Thoracic aorta (tissue), 2 donors: ENCODE measurements at regions not wholly inside any gene's neighbourhood (a gene's known extent, or its start where the extent isn't known, plus 50 kb on each side); places are given as distances from the start of the nearest gene placed in this dataset.

Experiments
- ATAC-seq: fragments of 150-250 bp; one replicate; pipeline ENCODE4 v1.8.0; 2017; ENCODE audit warnings: low read depth; ENCODE audit not compliant: insufficient number of reproducible peaks, low FRiP score
- DNase-seq: peaks from one replicate; pipeline ENCODE4 v3.0.0-alpha.2; 2020; ENCODE audit warnings: low spot score
- H3K27ac ChIP-seq, 2 donors: fragments of 200-600 bp; sonication (generic); 1 replicate in 1 of 2; 2 replicates in 1 of 2; pipeline ENCODE4 v1.5.1; 2016; ENCODE audit warnings: mild to moderate bottlenecking in 2 of 2, moderate library complexity in 2 of 2
- H3K27me3 ChIP-seq: fragments of 200-600 bp; sonication (generic); replicated peaks from 2 replicates; pipeline ENCODE4 v1.6.0; 2016; ENCODE audit warnings: mild to moderate bottlenecking; ENCODE audit not compliant: insufficient read depth
- H3K36me3 ChIP-seq: fragments of 200-600 bp; sonication (generic); one replicate; pipeline ENCODE4 v1.5.1; 2016
- H3K4me1 ChIP-seq, 2 donors: fragments of 200-600 bp; sonication (generic); 1 replicate in 1 of 2; 2 replicates in 1 of 2; pipeline versions ENCODE4 v1.5.1 to v1.6.0; 2016; ENCODE audit warnings: low read depth in 2 of 2, mild to moderate bottlenecking in 1 of 2; ENCODE audit not compliant: control insufficient read depth in 1 of 2
- H3K4me3 ChIP-seq: fragments of 200-600 bp; sonication (generic); 2 replicates; pipeline ENCODE4 v1.5.1; 2016; ENCODE audit warnings: mild to moderate bottlenecking
- H3K9me3 ChIP-seq: fragments of 200-600 bp; sonication (generic); 2 replicates; pipeline ENCODE4 v1.5.1; 2016
- TF ChIP-seq, protein P1 (sequence below): fragments of 200-600 bp; sonication (generic); IDR thresholded peaks from one replicate; pipeline ENCODE4 v1.5.1; 2019; ENCODE audit warnings: antibody characterized with exemption

DNA sequence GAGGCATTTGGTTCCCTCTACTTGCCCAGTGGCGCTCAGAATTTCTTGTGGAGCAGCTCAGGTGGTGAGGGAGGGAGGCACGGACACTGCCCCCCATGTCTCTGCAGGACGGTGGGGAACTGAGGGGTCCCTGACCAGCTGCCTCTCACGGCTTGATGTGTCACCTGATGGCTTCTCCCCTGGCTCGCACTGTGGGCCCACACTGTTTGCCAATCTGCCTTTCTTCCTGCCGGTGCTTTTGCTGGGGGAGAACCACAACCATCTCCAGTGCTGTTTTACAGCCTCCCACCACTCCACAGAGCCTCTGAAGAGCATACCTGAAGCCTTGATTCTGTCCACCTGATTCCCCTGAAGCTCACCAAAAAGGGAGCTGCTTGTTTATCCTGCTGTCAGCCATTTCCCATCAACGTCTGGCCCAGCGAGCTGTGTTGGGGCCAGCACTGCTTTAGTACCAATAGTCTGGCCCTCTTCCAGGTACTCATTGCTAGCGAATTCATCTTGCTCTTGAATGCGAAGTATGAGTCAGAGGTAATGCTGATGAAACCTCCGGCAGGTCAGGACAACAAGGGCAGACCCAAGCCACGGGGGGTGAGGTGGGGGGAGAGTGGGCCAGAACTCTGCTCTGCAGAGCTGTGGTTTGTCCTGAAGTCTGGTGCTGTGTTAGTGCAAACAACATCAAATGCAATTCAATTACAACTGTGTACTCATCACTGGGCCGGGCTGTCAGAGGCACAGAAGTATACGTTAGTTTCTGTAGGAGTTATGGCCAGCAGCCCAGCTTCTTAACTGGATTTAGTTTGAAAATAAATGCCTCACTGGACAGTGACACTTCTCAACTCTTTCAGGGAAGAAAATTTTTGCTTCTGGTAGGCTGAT lies 208.3 kb upstream of the JADE1 start:
- TF ChIP-seq, protein P1, sequence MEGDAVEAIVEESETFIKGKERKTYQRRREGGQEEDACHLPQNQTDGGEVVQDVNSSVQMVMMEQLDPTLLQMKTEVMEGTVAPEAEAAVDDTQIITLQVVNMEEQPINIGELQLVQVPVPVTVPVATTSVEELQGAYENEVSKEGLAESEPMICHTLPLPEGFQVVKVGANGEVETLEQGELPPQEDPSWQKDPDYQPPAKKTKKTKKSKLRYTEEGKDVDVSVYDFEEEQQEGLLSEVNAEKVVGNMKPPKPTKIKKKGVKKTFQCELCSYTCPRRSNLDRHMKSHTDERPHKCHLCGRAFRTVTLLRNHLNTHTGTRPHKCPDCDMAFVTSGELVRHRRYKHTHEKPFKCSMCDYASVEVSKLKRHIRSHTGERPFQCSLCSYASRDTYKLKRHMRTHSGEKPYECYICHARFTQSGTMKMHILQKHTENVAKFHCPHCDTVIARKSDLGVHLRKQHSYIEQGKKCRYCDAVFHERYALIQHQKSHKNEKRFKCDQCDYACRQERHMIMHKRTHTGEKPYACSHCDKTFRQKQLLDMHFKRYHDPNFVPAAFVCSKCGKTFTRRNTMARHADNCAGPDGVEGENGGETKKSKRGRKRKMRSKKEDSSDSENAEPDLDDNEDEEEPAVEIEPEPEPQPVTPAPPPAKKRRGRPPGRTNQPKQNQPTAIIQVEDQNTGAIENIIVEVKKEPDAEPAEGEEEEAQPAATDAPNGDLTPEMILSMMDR, result no peak
- peaks cover 12 to 37% of the 10 kb centered on the region in 2 donors for H3K4me1 ChIP-seq
- ATAC-seq (peak; percentile 86), DNase-seq (peak; percentile 43)
- H3K27ac ChIP-seq, result peak overlapping the region in 1 of 2 donors; percentile 34
- H3K9me3 ChIP-seq, result no peaks in the 10 kb centered on the region
- H3K27me3 ChIP-seq, result no peaks in the 10 kb centered on the region
- H3K36me3 ChIP-seq, result no peaks in the 10 kb centered on the region
- H3K4me3 ChIP-seq, result no peak overlapping the region

DNA sequence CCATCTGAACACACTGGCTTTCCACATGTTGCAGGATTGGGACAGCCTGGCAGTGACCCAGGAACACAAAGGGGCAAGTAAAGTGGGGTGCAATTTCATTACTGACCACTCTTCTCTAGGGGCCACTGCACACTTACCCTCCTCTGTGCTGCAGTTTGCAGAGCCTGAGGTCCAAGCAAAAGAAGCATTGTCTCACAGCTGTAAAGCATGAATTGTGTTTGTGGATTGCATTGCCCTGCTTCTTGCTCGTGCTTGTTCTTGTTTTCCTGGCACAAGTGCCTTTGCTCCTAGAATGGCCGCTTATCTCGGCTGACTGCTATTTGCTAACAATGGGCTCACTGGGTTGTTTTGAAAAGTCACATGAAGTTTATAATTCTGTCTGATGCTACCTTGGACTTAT lies 209.1 kb upstream of the JADE1 start:
- Histone ChIP-seq H3K36me3 (no peaks in the 10 kb centered on the region), H3K4me1 (peaks cover 12 to 31% of the 10 kb centered on the region in 2 donors), H3K27ac (peak overlapping the region in 1 of 2 donors; percentile 34), H3K4me3 (no peak overlapping the region), H3K27me3 (no peaks in the 10 kb centered on the region), H3K9me3 (no peaks in the 10 kb centered on the region)
- ATAC-seq (no peak), DNase-seq (no peak)
- TF ChIP-seq, protein P1, result no peak

DNA sequence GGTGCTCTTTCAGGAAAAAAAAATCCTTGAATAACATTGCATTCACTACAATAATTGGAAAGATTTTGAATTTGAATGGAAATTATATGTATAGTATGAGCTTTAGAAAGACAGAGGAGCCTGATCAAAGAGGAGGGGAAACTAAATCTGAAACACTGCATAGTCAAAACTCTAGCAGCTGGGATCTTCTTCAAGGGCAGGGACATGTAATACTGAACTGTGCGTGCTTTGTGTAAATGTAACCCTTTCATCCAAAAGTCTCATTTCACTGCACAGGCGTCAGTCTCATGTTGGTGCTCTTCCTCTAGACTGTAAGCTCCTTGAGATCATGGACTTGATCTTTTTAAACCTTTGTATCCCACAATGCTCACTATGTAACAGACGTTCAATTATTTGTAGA lies 212.0 kb upstream of the JADE1 start:
- H3K4me3 ChIP-seq, result no peak overlapping the region
- no peak for DNase-seq
- H3K27me3 ChIP-seq, result no peaks in the 10 kb centered on the region
- no peaks in the 10 kb centered on the region for H3K36me3 ChIP-seq
- ATAC-seq, result no peak
- TF ChIP-seq, protein P1, result no peak
- no peak overlapping the region for H3K27ac ChIP-seq
- H3K4me1 ChIP-seq, result peaks cover 12 to 31% of the 10 kb centered on the region in 2 donors
- H3K9me3 ChIP-seq, result no peaks in the 10 kb centered on the region

GRCh38 chr4:128596853-128597252 lies 212.6 kb upstream of the JADE1 start:
- no peaks in the 10 kb centered on the region for H3K36me3 ChIP-seq

DNA sequence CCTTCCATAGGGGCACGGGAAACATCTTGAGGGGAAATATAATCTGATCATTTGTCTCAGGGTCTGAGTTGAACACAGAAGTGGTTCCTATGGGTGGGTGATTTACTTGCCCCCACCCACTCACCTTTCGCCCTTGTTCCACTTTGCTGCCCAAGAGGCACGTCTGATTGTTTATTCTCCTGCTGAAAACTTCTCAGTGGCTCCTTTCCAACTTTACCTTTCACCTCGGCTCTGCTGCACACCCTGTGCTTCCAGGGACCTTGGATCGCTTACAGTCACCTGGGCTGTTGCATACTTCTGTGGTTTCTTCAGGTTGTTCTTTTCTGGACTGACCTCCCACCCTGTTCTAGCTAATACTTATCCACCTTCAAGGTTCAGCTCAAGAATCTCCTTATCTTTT lies 213.4 kb upstream of the JADE1 start:
- Histone ChIP-seq H3K4me1 (peaks cover 12 to 24% of the 10 kb centered on the region in 2 donors), H3K36me3 (no peaks in the 10 kb centered on the region), H3K27me3 (no peaks in the 10 kb centered on the region), H3K4me3 (no peak overlapping the region), H3K27ac (no peak overlapping the region), H3K9me3 (no peaks in the 10 kb centered on the region)
- TF ChIP-seq, protein P1, result no peak
- ATAC-seq (no peak), DNase-seq (no peak)

More at GRCh38 chr4:128596853-128597252, 212.6 kb upstream of the JADE1 start:
- DNase-seq (no peak), ATAC-seq (no peak)
- no peak overlapping the region for H3K4me3 ChIP-seq
- H3K9me3 ChIP-seq, result no peaks in the 10 kb centered on the region
- H3K27me3 ChIP-seq, result no peaks in the 10 kb centered on the region
- H3K4me1 ChIP-seq, result peaks cover 12 to 27% of the 10 kb centered on the region in 2 donors
- TF ChIP-seq, protein P1, result no peak
- H3K27ac ChIP-seq, result no peak overlapping the region
